ENCODE measurements at regions not wholly inside any gene's neighbourhood (a gene's known extent, or its start where the extent isn't known, plus 50 kb on each side); places are given as distances from the start of the nearest gene placed in this dataset.

DNA sequence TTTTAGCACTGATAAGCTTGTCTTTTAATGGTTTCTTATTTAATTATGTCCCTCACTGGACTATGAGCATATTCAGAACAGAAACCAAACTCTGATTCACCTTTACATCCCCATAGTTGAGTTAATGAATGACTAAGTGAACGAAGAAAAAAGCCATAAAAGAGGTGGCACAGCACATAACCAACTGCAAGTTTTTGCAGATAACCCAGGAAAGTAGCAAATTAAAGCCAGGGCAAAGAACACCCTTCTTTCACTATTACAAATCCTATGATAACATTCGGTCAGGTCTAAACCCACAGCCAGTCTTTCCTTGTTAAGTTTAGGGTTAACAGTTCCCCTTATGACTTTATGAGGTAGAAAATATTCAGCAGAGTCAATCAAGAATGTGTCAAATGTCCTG is 102.7 kb downstream of the RIN2 start:
- intact Hi-C loops (cut with DNase I), result no loop called here
- TF ChIP-seq, protein P1, sequence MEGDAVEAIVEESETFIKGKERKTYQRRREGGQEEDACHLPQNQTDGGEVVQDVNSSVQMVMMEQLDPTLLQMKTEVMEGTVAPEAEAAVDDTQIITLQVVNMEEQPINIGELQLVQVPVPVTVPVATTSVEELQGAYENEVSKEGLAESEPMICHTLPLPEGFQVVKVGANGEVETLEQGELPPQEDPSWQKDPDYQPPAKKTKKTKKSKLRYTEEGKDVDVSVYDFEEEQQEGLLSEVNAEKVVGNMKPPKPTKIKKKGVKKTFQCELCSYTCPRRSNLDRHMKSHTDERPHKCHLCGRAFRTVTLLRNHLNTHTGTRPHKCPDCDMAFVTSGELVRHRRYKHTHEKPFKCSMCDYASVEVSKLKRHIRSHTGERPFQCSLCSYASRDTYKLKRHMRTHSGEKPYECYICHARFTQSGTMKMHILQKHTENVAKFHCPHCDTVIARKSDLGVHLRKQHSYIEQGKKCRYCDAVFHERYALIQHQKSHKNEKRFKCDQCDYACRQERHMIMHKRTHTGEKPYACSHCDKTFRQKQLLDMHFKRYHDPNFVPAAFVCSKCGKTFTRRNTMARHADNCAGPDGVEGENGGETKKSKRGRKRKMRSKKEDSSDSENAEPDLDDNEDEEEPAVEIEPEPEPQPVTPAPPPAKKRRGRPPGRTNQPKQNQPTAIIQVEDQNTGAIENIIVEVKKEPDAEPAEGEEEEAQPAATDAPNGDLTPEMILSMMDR (IDR thresholded peaks at IDR 0.05), result no peak
- Histone ChIP-seq H3K9me3 (no peaks in the 10 kb centered on the region), H3K36me3 (no peaks in the 10 kb centered on the region), H3K4me1 (peaks cover 4% of the 10 kb centered on the region), H3K27me3 (ENCODE audit: low read depth) (no peaks in the 10 kb centered on the region), H3K27ac (no peak overlapping the region), H3K4me3 (no peak overlapping the region)
- DNase-seq (no peak), ATAC-seq (no peak)

DNA sequence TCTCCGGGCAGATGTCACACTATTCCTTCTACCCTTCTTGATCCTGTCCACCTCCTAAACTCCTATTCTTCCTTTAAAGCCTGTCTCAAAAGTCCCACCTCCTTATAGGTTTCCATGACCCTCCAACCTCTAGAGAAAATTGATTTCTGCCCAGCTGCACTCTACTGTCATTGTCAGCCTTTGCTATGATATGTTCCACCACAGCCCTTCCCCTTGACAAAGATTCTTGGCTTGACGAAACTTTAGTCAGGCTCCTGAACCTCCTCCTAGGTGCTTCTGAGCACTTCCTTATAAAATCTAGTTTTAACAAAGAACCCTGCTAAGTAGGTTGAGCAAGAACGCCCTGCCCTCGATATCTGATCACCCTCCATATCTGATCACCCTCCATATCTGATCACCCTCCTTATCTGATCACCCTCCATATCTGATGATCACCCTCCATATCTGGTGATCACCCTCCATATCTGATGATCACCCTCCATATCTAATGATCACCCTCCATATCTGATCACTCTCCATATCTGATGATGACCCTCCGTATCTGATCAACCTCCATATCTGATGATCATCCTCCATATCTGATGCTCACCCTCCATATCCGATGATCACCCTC is 103.2 kb downstream of the RIN2 start:
- Histone ChIP-seq H3K4me3 (no peak overlapping the region), H3K27me3 (ENCODE audit: low read depth) (no peaks in the 10 kb centered on the region), H3K36me3 (no peaks in the 10 kb centered on the region), H3K9me3 (no peaks in the 10 kb centered on the region), H3K27ac (no peak overlapping the region), H3K4me1 (peaks cover 4% of the 10 kb centered on the region)
- DNase-seq (no peak), ATAC-seq (no peak)
- intact Hi-C loops (cut with DNase I), result no loop called here
- TF ChIP-seq, protein P1 (IDR thresholded peaks at IDR 0.05), result no peak

DNA sequence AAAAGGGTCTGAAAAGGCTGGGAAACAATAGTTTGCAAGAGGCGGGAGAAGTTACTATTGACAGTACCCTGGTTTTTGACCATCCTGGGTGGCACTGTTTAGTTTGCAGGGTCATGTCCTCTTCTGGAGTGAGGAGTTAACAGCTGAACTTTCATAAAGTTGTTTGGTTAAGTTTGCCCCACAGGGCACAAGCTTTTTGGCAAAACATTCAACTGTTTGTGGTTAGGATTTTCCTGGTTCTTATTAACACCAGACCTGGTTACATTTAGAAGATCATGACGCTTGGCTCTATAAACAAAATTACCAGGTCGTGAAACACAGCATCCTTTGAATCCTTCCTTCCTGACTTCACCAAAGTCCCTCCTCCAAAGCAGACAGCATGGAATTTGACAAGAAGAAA is 106.1 kb downstream of the RIN2 start:
- Histone ChIP-seq H3K36me3 (no peaks in the 10 kb centered on the region), H3K27ac (no peak overlapping the region), H3K27me3 (ENCODE audit: low read depth) (no peaks in the 10 kb centered on the region), H3K4me3 (no peak overlapping the region), H3K4me1 (peaks cover 4% of the 10 kb centered on the region), H3K9me3 (no peaks in the 10 kb centered on the region)
- ATAC-seq, result no peak
- TF ChIP-seq, protein P1 (IDR thresholded peaks at IDR 0.05), result no peak
- intact Hi-C loops (cut with DNase I), result no loop called here
- no peak for DNase-seq

DNA sequence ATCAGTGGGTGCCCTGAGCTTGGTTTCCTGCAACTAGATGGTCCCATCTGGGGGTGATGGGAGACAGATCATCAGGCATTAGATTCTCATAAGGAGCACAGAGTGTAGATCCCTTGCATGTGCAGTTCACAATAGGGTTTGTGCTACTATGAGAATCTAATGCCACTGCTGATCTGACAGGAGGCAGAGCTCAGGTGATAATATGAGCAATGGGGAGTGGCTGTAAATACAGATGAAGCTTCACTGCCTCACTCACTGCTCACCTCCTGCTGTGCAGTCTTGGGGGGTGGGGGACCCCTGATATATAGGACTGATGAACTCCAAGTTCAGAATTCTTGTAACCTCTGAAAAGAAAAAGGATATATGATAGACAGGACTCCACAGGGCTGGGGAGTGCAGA is 108.0 kb downstream of the RIN2 start:
- ATAC-seq, result no peak
- intact Hi-C loops (cut with DNase I), result no loop called here
- H3K36me3 ChIP-seq, result no peaks in the 10 kb centered on the region
- H3K27ac ChIP-seq, result no peak overlapping the region
- H3K4me3 ChIP-seq, result no peak overlapping the region
- H3K27me3 ChIP-seq (ENCODE audit: low read depth), result no peaks in the 10 kb centered on the region
- peaks cover 4% of the 10 kb centered on the region for H3K4me1 ChIP-seq
- no peaks in the 10 kb centered on the region for H3K9me3 ChIP-seq
- no peak for DNase-seq
- TF ChIP-seq, protein P1 (IDR thresholded peaks at IDR 0.05), result no peak

DNA sequence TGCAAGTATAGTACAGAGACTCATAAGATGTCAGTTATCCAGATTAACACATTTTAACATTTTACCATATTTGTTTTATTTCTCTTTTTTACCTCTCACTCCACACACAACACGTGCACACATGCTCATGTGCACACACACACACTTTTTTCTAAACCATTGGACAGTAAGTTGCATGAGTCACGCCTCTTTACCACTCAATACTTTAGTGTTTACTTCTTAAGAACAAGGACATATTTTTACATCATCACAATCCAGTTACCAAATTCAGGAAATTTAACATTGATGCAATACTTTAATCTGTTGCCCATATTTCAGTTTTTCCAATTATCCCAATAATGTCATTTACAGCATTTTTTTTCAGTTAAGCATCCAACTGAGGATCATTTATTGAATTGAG is 109.0 kb downstream of the RIN2 start:
- TF ChIP-seq, protein P1 (IDR thresholded peaks at IDR 0.05), result no peak
- Histone ChIP-seq H3K4me3 (no peak overlapping the region), H3K27ac (no peak overlapping the region), H3K36me3 (peaks cover 3% of the 10 kb centered on the region), H3K9me3 (no peaks in the 10 kb centered on the region), H3K27me3 (ENCODE audit: low read depth) (no peaks in the 10 kb centered on the region), H3K4me1 (peaks cover 4% of the 10 kb centered on the region)
- ATAC-seq (peak; percentile 67 to 82), DNase-seq (no peak)
- intact Hi-C loops (cut with DNase I), result no loop called here

Measured in lower lobe of right lung (tissue), 2 donors.